ENCODE measurements at regions not wholly inside any gene's neighbourhood (a gene's known extent, or its start where the extent isn't known, plus 50 kb on each side); places are given as distances from the start of the nearest gene placed in this dataset.

- peaks cover 4% of the 10 kb centered on the region for H3K27me3 Mint-ChIP-seq (ENCODE audit: low read depth, poor library complexity)
- no peak for DNase-seq
- no peak overlapping the region for H3K4me3 Mint-ChIP-seq
- no peak overlapping the region for H3K27ac Mint-ChIP-seq
- TF ChIP-seq CTCF (IDR thresholded peaks at IDR 0.05), result no peak
- no peaks in the 10 kb centered on the region for H3K36me3 Mint-ChIP-seq (ENCODE audit: low read depth)
- H3K4me1 Mint-ChIP-seq, result no peaks in the 10 kb centered on the region
- H3K9me3 Mint-ChIP-seq, result peaks cover 29% of the 10 kb centered on the region
Measured at GRCh38 chr14:40464531-40464930, 1032.3 kb upstream of the FBXO33 start.

- DNase-seq, result no peak
- H3K27me3 Mint-ChIP-seq (ENCODE audit: low read depth, poor library complexity), result peaks cover 4% of the 10 kb centered on the region
- no peak for TF ChIP-seq CTCF (IDR thresholded peaks at IDR 0.05)
- H3K4me3 Mint-ChIP-seq, result no peak overlapping the region
- no peaks in the 10 kb centered on the region for H3K4me1 Mint-ChIP-seq
- peaks cover 24% of the 10 kb centered on the region for H3K9me3 Mint-ChIP-seq
- no peak overlapping the region for H3K27ac Mint-ChIP-seq
- H3K36me3 Mint-ChIP-seq (ENCODE audit: low read depth), result no peaks in the 10 kb centered on the region
Measured at GRCh38 chr14:40463886-40464285, 1031.7 kb upstream of the FBXO33 start.

- no peak for TF ChIP-seq CTCF (IDR thresholded peaks at IDR 0.05)
- no peaks in the 10 kb centered on the region for H3K27me3 Mint-ChIP-seq (ENCODE audit: low read depth, poor library complexity)
- no peak for DNase-seq
- H3K27ac Mint-ChIP-seq, result no peak overlapping the region
- H3K36me3 Mint-ChIP-seq (ENCODE audit: low read depth), result no peaks in the 10 kb centered on the region
- peaks cover 4% of the 10 kb centered on the region for H3K9me3 Mint-ChIP-seq
- H3K4me1 Mint-ChIP-seq, result no peaks in the 10 kb centered on the region
- H3K4me3 Mint-ChIP-seq, result no peak overlapping the region
Measured at GRCh38 chr14:40452674-40453073, 1020.4 kb upstream of the FBXO33 start.

- Mint-ChIP-seq H3K27ac (peak overlapping the region; percentile 79), H3K9me3 (no peaks in the 10 kb centered on the region), H3K4me3 (no peak overlapping the region), H3K36me3 (ENCODE audit: low read depth) (no peaks in the 10 kb centered on the region), H3K4me1 (peaks cover 10% of the 10 kb centered on the region), H3K27me3 (ENCODE audit: low read depth, poor library complexity) (no peaks in the 10 kb centered on the region)
- peak; percentile 3 for DNase-seq
- no peak for TF ChIP-seq CTCF (IDR thresholded peaks at IDR 0.05)
Measured at GRCh38 chr14:40447017-40447416, 1014.8 kb upstream of the FBXO33 start.

GRCh38 chr14:40445020-40445419 lies 1012.8 kb upstream of the FBXO33 start:
- TF ChIP-seq CTCF (IDR thresholded peaks at IDR 0.05), result no peak
- no peaks in the 10 kb centered on the region for H3K36me3 Mint-ChIP-seq (ENCODE audit: low read depth)
- H3K4me3 Mint-ChIP-seq, result no peak overlapping the region
- no peak overlapping the region for H3K27ac Mint-ChIP-seq
- no peaks in the 10 kb centered on the region for H3K9me3 Mint-ChIP-seq
- DNase-seq, result no peak
- H3K4me1 Mint-ChIP-seq, result peaks cover 10% of the 10 kb centered on the region
- H3K27me3 Mint-ChIP-seq (ENCODE audit: low read depth, poor library complexity), result no peaks in the 10 kb centered on the region

GRCh38 chr14:40436551-40436950 lies 1004.3 kb upstream of the FBXO33 start:
- no peak overlapping the region for H3K4me3 Mint-ChIP-seq
- DNase-seq, result no peak
- no peaks in the 10 kb centered on the region for H3K27me3 Mint-ChIP-seq (ENCODE audit: low read depth, poor library complexity)
- no peak for TF ChIP-seq CTCF (IDR thresholded peaks at IDR 0.05)
- H3K4me1 Mint-ChIP-seq, result no peaks in the 10 kb centered on the region
- H3K36me3 Mint-ChIP-seq (ENCODE audit: low read depth), result no peaks in the 10 kb centered on the region
- no peak overlapping the region for H3K27ac Mint-ChIP-seq
- H3K9me3 Mint-ChIP-seq, result no peaks in the 10 kb centered on the region
